CD14-positive monocyte (primary cell): ENCODE measurements at regions not wholly inside any gene's neighbourhood (a gene's known extent, or its start where the extent isn't known, plus 50 kb on each side); places are given as distances from the start of the nearest gene placed in this dataset.

Experiments used
- DNase-seq, 3 donors: peaks; one replicate each; pipeline ENCODE4 v3.0.0-alpha.2; 2011 to 2022
- H2AFZ ChIP-seq: 2 replicates; pipeline ENCODE4 v1.6.0; 2012; ENCODE audit warnings: mild to moderate bottlenecking, low read depth, low read length, inconsistent platforms; ENCODE audit not compliant: insufficient read depth, poor library complexity, severe bottlenecking
- H3K27ac ChIP-seq, 2 donors: 1 replicate in 1 of 2; 2 replicates in 1 of 2; pipeline ENCODE4 v1.5.1; 2012 to 2013; ENCODE audit warnings: low read length in 2 of 2, control low read depth in 1 of 2, inconsistent platforms in 1 of 2, low read depth in 1 of 2, mild to moderate bottlenecking in 1 of 2
- H3K27me3 ChIP-seq, 2 donors: one replicate each; pipeline versions ENCODE4 v1.6.0 to v1.6.1; 2011 to 2013; ENCODE audit warnings: low read length in 2 of 2; ENCODE audit not compliant: control insufficient read depth in 2 of 2, insufficient read depth in 2 of 2
- H3K36me3 ChIP-seq, 2 donors: replicated peaks in 1 of 2; 1 replicate in 1 of 2; 2 replicates in 1 of 2; pipeline versions ENCODE4 v1.5.1 to v1.6.1; 2012 to 2013; ENCODE audit warnings: low read length in 2 of 2, control low read depth in 1 of 2, inconsistent platforms in 1 of 2, mild to moderate bottlenecking in 1 of 2; ENCODE audit not compliant: insufficient read depth in 2 of 2, control insufficient read depth in 1 of 2
- H3K4me1 ChIP-seq, 2 donors: 1 replicate in 1 of 2; 2 replicates in 1 of 2; pipeline versions ENCODE4 v1.5.1 to v1.6.1; 2012 to 2013; ENCODE audit warnings: low read length in 2 of 2, control low read depth in 1 of 2, inconsistent platforms in 1 of 2, mild to moderate bottlenecking in 1 of 2, moderate library complexity in 1 of 2; ENCODE audit not compliant: insufficient read depth in 2 of 2, control insufficient read depth in 1 of 2
- H3K4me2 ChIP-seq: replicated peaks from 2 replicates; pipeline ENCODE3; 2012; ENCODE audit warnings: low read length, moderate library complexity, mild to moderate bottlenecking; ENCODE audit not compliant: poor library complexity, severe bottlenecking; ENCODE audit errors: extremely low read depth
- H3K4me3 ChIP-seq, 3 experiments: fragments of 200-600 bp in 1 of 3; sonication (generic) in 1 of 3; replicated peaks in 1 of 3; 1 replicate in 2 of 3; 2 replicates in 1 of 3; pipeline ENCODE4 v1.5.1; 2011 to 2013; ENCODE audit warnings: low read length in 3 of 3, mild to moderate bottlenecking in 3 of 3, control low read depth in 2 of 3, low read depth in 2 of 3, inconsistent platforms in 1 of 3, moderate library complexity in 1 of 3
- H3K79me2 ChIP-seq: 2 replicates; pipeline ENCODE4 v1.6.0; 2012; ENCODE audit warnings: mild to moderate bottlenecking, control low read depth, inconsistent platforms, low read length, moderate library complexity; ENCODE audit not compliant: insufficient read depth
- H3K9ac ChIP-seq: 2 replicates; pipeline ENCODE4 v1.6.0; 2017; ENCODE audit warnings: low read length, mild to moderate bottlenecking; ENCODE audit not compliant: insufficient read depth, poor library complexity, severe bottlenecking
- H3K9me3 ChIP-seq, 2 donors: replicated peaks in 1 of 2; 1 replicate in 1 of 2; 2 replicates in 1 of 2; pipeline versions ENCODE4 v1.5.1 to v1.6.1; 2012 to 2013; ENCODE audit warnings: low read length in 2 of 2, control low read depth in 1 of 2; ENCODE audit not compliant: control insufficient read depth in 1 of 2, insufficient read depth in 1 of 2
- H4K20me1 ChIP-seq: 2 replicates; pipeline ENCODE4 v1.6.0; 2012; ENCODE audit warnings: mild to moderate bottlenecking, low read length, control low read depth, moderate library complexity; ENCODE audit not compliant: insufficient read depth
- H3K27ac Mint-ChIP-seq, 7 donors: one replicate each; pipeline ENCODE4 v1.8.0; 2020; ENCODE audit warnings: mild to moderate bottlenecking in 7 of 7, mixed read lengths in 7 of 7, moderate library complexity in 6 of 7, inconsistent platforms in 2 of 7
- H3K27me3 Mint-ChIP-seq, 3 donors: one replicate each; pipeline ENCODE4 v1.8.0; 2021 to 2022; ENCODE audit warnings: low read depth in 3 of 3, mild to moderate bottlenecking in 3 of 3, mixed read lengths in 3 of 3, moderate library complexity in 3 of 3, inconsistent platforms in 1 of 3
- H3K36me3 Mint-ChIP-seq, 2 donors: one replicate each; pipeline ENCODE4 v1.8.0; 2020; ENCODE audit warnings: mixed read lengths in 2 of 2, inconsistent platforms in 1 of 2, mild to moderate bottlenecking in 1 of 2
- H3K4me1 Mint-ChIP-seq: one replicate; pipeline ENCODE4 v1.8.0; 2020; ENCODE audit warnings: mild to moderate bottlenecking, mixed read lengths
- H3K4me3 Mint-ChIP-seq, 2 donors: one replicate each; pipeline ENCODE4 v1.8.0; 2020; ENCODE audit warnings: mild to moderate bottlenecking in 2 of 2, mixed read lengths in 2 of 2, moderate library complexity in 1 of 2
- H3K9me3 Mint-ChIP-seq, 7 donors: one replicate each; pipeline ENCODE4 v1.8.0; 2020 to 2022; ENCODE audit warnings: mixed read lengths in 7 of 7, mild to moderate bottlenecking in 6 of 7, moderate library complexity in 6 of 7, inconsistent platforms in 2 of 7
- CTCF ChIP-seq: fragments of 200-600 bp; IDR thresholded peaks from one replicate; pipeline ENCODE4 v1.8.0; 2022; ENCODE audit warnings: antibody characterized with exemption, mild to moderate bottlenecking
- WGBS: methylation state at CpG from one replicate; pipeline ENCODE4 v1.1.5; 2013; ENCODE audit warnings: missing lambda C conversion rate; ENCODE audit not compliant: insufficient coverage; 5-methylcytosine and 5-hydroxymethylcytosine counted together
- intact Hi-C, 2 donors: fragments of 100-400 bp; cut with micrococcal nuclease; formaldehyde crosslinking; loops; one replicate each; pipeline versions ENCODE4 v1.15.0 to v1.15.1; 2023

GRCh38 chr17:71667661-71668060 is 453.2 kb upstream of the SOX9 start:
- Histone ChIP-seq H3K4me1 (no peaks in the 10 kb centered on the region), H3K27me3 (no peaks in the 10 kb centered on the region), H3K4me3 (no peak overlapping the region), H3K9ac (no peak overlapping the region), H4K20me1 (no peaks in the 10 kb centered on the region), H3K79me2 (no peaks in the 10 kb centered on the region), H3K9me3 (peaks cover 6 to 12% of the 10 kb centered on the region in 2 donors), H3K27ac (no peak overlapping the region), H3K4me2 (no peak overlapping the region), H3K36me3 (no peaks in the 10 kb centered on the region), H2AFZ (no peak overlapping the region)
- H3K4me1 Mint-ChIP-seq = no peaks in the 10 kb centered on the region
- H3K4me3 Mint-ChIP-seq = no peak overlapping the region
- DNase-seq = no peak
- H3K36me3 Mint-ChIP-seq = no peaks in the 10 kb centered on the region
- peaks cover 2 to 10% (median 5%) of the 10 kb centered on the region in 7 donors for H3K9me3 Mint-ChIP-seq
- no peak overlapping the region for H3K27ac Mint-ChIP-seq
- no peak for TF ChIP-seq CTCF
- H3K27me3 Mint-ChIP-seq = no peaks in the 10 kb centered on the region
- 100% methylated on average over 1 of the region's 1 CpG for WGBS
- intact Hi-C loops = no loop called here

- no peaks in the 10 kb centered on the region for H3K79me2 ChIP-seq
- Mint-ChIP-seq H3K4me1 (no peaks in the 10 kb centered on the region), H3K27ac (no peak overlapping the region), H3K9me3 (peaks cover 2 to 10% (median 5%) of the 10 kb centered on the region in 7 donors), H3K36me3 (no peaks in the 10 kb centered on the region), H3K4me3 (no peak overlapping the region), H3K27me3 (no peaks in the 10 kb centered on the region)
- DNase-seq = no peak
- intact Hi-C loops = no loop called here
- WGBS = 88% methylated on average over 2 of the region's 2 CpGs
- H3K4me1 ChIP-seq = no peaks in the 10 kb centered on the region
- TF ChIP-seq CTCF = no peak
- H3K27ac ChIP-seq = no peak overlapping the region
- no peaks in the 10 kb centered on the region for H4K20me1 ChIP-seq
- peaks cover 6 to 12% of the 10 kb centered on the region in 2 donors for H3K9me3 ChIP-seq
- no peaks in the 10 kb centered on the region for H3K36me3 ChIP-seq
- H3K27me3 ChIP-seq = no peaks in the 10 kb centered on the region
- H3K4me3 ChIP-seq = no peak overlapping the region
- H3K9ac ChIP-seq = no peak overlapping the region
- H3K4me2 ChIP-seq = no peak overlapping the region
- no peak overlapping the region for H2AFZ ChIP-seq
Measured at GRCh38 chr17:71668807-71669206, 452.0 kb upstream of the SOX9 start.
